EH (cell line): ENCODE measurements at regions not wholly inside any gene's neighbourhood (a gene's known extent, or its start where the extent isn't known, plus 50 kb on each side); places are given as distances from the start of the nearest gene placed in this dataset.

Experiments
- DNase-seq: peaks from one replicate; pipeline ENCODE4 v3.0.0-alpha.2; 2015; ENCODE audit warnings: low read depth

GRCh38 chr4:182085051-182085480 is 158.1 kb upstream of the TENM3 start:
- peak; percentile 78 for DNase-seq

GRCh38 chr4:182089326-182089725 is 153.9 kb upstream of the TENM3 start:
- DNase-seq, result no peak

- no peak for DNase-seq
These were observed 153.0 kb upstream of the TENM3 start for GRCh38 chr4:182090186-182090585.

- no peak for DNase-seq
These were observed 152.1 kb upstream of the TENM3 start for GRCh38 chr4:182091128-182091527.

GRCh38 chr4:182093431-182093831 is 149.8 kb upstream of the TENM3 start:
- DNase-seq, result no peak

- DNase-seq, result no peak
These were observed 149.3 kb upstream of the TENM3 start for GRCh38 chr4:182093935-182094334.

GRCh38 chr4:182101618-182102017 is 141.6 kb upstream of the TENM3 start:
- no peak for DNase-seq

- DNase-seq, result no peak
These were observed 140.6 kb upstream of the TENM3 start for GRCh38 chr4:182102576-182102975.

GRCh38 chr4:182103614-182104319 is 139.4 kb upstream of the TENM3 start:
- no peak for DNase-seq

GRCh38 chr4:182105416-182105815 is 137.8 kb upstream of the TENM3 start:
- DNase-seq, result no peak

- no peak for DNase-seq
These were observed 135.3 kb upstream of the TENM3 start for GRCh38 chr4:182107931-182108330.

- no peak for DNase-seq
These were observed 131.6 kb upstream of the TENM3 start for GRCh38 chr4:182111586-182111985.

GRCh38 chr4:182113779-182114178 is 129.4 kb upstream of the TENM3 start:
- peak; percentile 51 for DNase-seq

GRCh38 chr4:182124359-182124758 is 118.8 kb upstream of the TENM3 start:
- DNase-seq, result no peak

GRCh38 chr4:182126096-182126495 is 117.1 kb upstream of the TENM3 start:
- peak; percentile 51 for DNase-seq

GRCh38 chr4:182126603-182127002 is 116.6 kb upstream of the TENM3 start:
- DNase-seq, result peak; percentile 66

GRCh38 chr4:182133033-182133432 is 110.2 kb upstream of the TENM3 start:
- peak; percentile 18 for DNase-seq

- no peak for DNase-seq
These were observed 108.9 kb upstream of the TENM3 start for GRCh38 chr4:182134261-182134660.

GRCh38 chr4:182136201-182136600 is 107.0 kb upstream of the TENM3 start:
- DNase-seq, result no peak

- no peak for DNase-seq
These were observed 105.9 kb upstream of the TENM3 start for GRCh38 chr4:182137343-182137742.

- peak; percentile 3 for DNase-seq
These were observed 103.7 kb upstream of the TENM3 start for GRCh38 chr4:182139491-182139890.

- DNase-seq, result no peak
These were observed 102.7 kb upstream of the TENM3 start for GRCh38 chr4:182140547-182140946.

- DNase-seq, result peak; percentile 7
These were observed 102.1 kb upstream of the TENM3 start for GRCh38 chr4:182141061-182141460.
